T-helper 2 cell treated with Interferon-gamma antibody and Interleukin-4, amounts not matched to agents 100 ng/mL and 5 ng/mL, for 36 hours (primary cell): ENCODE measurements at regions not wholly inside any gene's neighbourhood (a gene's known extent, or its start where the extent isn't known, plus 50 kb on each side); places are given as distances from the start of the nearest gene placed in this dataset.
"Not testable (repeated sequence)": the region's sequence is repeated elsewhere in the genome, so short reads cannot be mapped to it uniquely, and the experiment has no call there.

Experiments used
- intact Hi-C: fragments of 100-400 bp; cut with micrococcal nuclease; formaldehyde crosslinking; loops from one replicate; pipeline ENCODE4 v1.15.1; 2023

DNA sequence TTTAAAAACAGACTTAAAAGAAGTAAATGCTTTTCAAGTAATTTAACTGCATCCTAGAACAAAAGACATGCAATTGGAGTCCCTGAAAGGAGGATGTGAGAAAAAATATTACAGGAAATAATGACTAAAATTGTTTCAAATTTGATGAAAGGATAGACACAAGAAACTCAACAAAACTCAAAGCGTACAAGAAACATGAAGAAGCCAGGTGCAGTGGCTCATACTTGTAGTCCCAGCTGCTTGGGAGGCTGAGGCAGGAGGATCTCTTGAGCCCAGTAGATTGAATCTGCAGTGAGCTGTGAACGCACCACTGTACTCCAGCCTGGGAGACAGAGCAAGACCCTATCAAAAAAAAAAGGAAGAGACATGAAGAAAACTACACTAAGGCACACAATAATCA, 118.1 kb upstream of the SLC39A10 start:
- intact Hi-C loops: loop anchor here (5.0 to 10.0 kb wide), 3 partner anchors 636 to 726 kb away; partner anchors contain the start of gene STK17B

DNA sequence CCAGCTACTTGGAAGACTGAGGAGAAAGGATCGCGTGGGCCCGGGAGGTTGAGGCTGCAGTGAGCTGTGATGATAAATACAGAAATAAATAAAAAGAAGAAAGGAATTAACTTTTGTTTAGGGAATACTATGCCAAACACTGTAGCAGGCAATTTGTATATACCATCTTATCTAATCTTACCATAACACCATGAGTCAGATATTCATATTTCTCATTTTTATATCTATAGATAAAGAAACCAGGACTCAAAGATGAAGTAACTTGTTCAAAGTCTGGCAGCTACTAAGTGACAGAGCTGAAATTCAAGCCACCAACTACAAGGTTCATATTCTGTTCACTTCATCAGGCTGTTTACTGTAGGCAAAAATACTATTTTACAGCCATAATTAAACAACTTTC, 119.2 kb upstream of the SLC39A10 start:
- intact Hi-C loops: loop anchor here (2.0 to 10.0 kb wide), 4 partner anchors 57 to 727 kb away; partner anchors contain the start of gene STK17B

DNA sequence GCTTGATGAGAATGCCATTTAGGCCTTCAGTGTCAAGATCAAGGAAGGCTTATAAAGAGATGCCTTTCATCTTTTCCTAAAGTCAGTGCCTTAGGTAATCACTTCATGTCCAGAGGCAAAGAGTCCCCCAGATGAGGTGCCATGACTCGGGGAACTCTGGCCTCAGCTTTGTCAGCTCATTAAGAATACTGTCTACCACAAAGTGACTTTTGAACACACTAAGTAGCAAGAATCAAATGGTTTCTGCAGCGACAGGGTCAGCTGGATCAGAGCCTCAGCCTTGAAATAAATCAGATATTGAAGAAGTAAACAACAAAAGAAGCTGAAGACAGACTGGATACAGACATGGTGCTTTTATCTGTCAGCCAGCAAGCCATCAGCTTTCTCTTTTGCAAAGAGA, 120.1 kb upstream of the SLC39A10 start:
- intact Hi-C loops: loop anchor here (1.0 to 10.0 kb wide), 8 partner anchors 7 to 728 kb away; partner anchors contain the start of gene STK17B

DNA sequence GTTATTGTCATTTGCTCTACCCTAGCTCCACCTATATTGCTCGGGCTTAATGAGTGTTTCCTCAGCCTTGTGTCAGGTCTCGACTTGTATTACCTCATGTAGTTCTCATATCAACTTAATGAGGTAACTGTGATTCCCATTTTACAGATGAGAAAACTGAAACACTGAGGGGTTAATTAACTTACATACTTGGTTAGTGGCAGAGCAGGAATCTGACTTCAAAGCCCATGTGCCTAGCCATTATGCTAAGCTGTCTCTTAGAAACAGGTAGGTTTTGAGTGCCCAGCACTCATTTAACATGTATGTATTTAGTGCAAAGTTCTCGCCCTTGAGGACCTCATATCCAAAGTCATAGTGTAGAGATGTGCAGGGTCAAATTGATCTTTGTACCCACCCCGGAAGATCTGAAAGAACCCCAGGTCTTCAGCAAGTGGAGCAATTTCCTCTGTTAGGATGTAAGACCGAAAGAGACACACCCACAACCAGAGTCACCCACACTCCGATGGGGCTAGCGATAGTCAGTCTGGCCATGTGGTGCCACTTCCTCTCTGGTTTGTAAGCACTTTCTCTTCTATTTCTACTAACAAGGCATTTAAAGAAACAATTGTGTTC, 121.0 kb upstream of the SLC39A10 start:
- intact Hi-C loops: loop anchor here (1.0 to 10.0 kb wide), 8 partner anchors 8 to 729 kb away; partner anchors contain the start of gene STK17B

DNA sequence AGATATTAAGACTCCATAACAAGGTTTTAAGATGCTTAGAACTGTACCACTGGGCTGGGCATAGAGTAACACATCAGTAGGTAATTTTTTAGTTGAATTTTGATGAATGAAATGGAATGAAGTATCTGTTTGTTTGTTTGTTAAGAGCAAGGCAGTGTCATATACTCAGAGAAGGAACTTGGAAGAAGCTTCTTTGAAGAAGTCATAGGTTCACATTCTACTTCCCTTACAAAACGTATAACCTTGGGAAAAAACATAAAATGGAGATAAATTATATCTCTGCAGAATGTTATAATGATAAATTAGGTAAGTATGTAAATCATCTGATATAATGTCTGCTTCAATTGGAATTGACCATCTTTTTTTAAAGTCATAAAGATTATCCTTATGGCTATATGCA, 122.1 kb upstream of the SLC39A10 start:
- intact Hi-C loops: loop anchor here (1.0 to 10.0 kb wide), 5 partner anchors 122 to 730 kb away; partner anchors contain the start of genes SLC39A10 and STK17B

DNA sequence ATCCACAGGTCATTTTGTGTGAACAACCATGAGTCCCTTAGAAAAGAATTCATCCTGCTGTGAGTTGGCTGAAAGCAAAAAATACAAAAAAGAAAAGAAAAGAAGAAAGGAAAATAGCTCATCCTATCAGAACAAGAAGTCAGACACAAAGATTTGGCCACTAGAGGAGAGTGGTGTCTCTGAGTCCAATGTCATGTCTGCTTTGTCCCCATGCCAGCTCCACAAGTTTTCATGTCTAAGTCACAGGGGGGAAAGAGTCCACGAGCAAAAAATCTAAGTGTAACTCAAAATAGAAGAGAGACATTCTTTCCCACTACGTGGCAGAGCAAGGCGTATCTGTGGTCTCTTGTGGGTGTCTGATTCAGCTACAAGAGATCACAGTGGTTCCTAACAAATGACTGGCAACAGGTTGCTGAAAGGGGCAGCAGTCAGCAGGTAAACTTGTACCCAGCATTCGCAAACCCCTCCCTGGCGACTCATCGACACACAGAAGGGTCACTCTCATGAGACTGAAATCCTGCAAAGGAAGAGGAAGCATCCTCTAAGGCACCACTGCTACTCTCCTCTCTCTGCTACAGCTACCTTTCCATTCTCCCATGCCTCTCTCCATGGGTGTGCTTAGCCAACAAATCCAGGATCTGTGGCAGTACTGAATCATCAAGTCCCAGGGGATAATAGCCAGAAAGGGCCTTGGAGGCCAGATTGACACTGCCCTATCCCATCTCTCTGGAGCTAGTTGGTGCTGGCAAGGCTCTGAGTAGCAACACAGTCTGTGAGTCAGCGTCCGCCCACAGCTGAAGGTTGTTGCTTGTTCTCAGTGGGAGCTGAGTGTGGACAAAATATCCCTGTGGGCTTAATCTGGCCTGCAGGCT, 123.0 kb upstream of the SLC39A10 start:
- intact Hi-C loops: loop anchor here (1.0 to 10.0 kb wide), 7 partner anchors 47 to 731 kb away; partner anchors contain the start of genes DNAH7, SLC39A10 and STK17B

DNA sequence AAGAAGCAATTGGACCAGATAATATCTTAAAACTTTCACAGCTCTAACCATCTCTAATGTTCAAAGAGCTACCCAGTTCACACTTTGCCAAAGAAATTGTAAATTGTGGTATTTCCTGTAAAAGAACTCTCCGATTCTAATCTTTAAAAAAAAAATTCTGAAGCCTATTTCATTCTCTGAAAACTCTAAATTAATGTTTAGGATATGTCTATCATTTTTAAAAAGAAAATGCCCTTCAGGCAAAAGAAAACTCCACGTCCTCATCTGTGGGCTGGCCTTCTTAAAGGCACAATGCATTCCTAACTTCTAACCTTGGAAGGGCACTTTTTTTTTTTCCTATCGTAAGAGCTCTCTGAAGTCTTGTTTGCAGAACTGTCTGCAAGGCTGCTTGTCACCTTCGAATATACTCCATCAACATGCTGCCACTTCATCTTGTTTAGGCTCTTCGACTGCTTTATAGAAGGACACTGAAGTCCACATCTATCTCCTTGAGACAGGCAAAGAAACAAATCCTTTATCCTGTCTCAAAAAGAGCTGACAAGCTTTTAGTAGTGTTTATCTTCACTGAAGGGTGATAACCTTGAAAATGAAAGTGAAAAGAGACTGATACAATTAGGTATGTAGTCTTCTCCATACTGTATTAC, 124.3 kb upstream of the SLC39A10 start:
- intact Hi-C loops: loop anchor here (2.0 to 10.0 kb wide), 6 partner anchors 46 to 732 kb away; partner anchors contain the start of genes DNAH7 and STK17B

DNA sequence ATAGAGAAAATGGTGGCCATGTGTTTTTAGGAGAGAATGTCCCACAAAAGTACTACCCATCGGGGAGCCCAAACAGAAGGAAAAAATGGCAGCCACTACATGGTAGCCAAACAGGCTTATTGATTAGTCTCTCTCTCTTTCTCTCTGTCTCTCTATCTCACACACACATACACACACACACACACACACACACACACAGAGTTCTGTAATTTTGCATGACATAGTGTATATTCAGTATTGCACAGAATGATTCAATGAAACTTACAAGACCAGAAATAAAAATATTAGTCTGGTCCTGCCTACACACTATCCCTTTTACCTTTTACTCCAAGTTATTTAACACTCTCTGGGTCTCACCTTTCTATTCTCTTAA, 124.8 kb upstream of the SLC39A10 start:
- intact Hi-C loops: loop anchor here (2.0 to 10.0 kb wide), 6 partner anchors 45 to 733 kb away; partner anchors contain the start of genes DNAH7 and STK17B

DNA sequence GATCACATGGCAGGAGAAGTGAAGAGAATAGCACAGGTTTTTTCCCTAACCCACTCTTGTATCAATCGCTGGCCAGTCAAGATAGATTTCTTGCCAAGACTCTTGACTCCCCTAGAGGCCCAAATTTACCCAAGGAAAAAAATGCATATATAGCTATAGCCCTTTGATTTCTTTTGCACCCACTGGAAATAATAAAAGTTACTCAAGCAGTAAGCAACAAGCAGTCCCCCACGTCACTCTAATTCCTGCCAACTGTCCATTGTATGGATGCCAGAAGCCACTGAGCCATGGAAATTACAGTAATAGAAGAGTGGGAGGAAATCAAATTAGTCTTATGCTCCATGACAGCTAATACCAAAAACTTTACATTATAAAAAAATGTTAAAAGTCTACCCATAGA, 125.3 kb upstream of the SLC39A10 start:
- intact Hi-C loops: loop anchor here (2.0 to 10.0 kb wide), 6 partner anchors 45 to 733 kb away; partner anchors contain the start of genes DNAH7 and STK17B

DNA sequence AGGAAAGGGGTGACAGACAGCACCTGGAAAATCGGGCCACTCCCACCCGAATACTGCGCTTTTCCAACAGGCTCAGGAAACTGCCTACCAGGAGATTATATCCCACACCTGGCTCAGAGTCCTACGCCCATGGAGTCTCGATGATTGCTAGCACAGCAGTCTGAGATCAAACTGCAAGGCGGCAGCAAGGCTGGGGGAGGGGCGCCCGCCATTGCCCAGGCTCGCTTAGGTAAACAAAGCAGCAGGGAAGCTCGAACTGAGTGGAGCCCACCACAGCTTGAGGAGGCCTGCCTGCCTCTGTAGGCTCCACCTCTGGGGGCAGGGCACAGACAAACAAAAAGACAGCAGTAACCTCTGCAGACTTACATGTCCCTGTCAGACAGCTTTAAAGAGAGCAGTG, 133.8 kb upstream of the SLC39A10 start:
- intact Hi-C loops: not testable (repeated sequence)

DNA sequence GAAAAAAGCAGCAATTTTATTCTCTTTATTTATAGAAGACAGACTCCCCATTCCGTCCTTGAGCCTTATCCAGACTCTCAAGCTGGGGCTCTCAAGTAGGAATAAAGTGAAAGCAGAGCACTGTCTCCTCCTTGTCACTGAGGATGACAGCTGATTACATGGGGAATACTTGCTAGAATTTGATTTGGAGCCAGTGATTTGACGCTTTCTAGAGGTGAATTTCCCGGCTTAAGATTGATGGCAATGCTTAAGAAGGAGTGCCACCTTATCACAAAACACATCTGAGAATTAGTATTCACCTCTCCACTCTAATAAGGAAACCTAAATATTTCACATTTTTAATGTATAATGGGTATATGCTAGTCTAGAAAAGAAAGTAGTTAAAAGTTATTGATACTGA, 135.4 kb upstream of the SLC39A10 start:
- intact Hi-C loops: no loop called here

DNA sequence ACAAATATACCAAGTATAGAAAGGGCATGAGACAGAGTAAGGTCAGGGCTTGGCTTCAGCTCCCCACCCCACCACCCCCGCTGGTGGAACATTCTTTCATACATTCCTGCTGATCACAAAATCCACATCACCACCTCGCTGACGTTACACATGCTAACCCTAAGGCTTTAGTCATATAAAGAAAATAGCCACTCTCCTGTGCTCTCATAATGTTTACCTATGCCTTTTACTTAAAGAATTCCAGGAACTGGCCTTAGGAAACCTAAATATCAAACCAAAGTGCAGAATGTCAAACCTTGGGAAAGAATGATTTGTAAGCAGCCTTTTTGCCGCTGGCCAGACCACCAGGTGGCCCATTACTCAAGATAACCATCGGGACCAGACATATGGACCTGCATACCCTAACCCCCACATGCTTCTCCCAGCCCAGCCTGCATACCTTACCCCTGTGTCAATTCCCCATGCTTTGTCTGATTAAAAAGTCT, 136.3 kb upstream of the SLC39A10 start:
- intact Hi-C loops: no loop called here

DNA sequence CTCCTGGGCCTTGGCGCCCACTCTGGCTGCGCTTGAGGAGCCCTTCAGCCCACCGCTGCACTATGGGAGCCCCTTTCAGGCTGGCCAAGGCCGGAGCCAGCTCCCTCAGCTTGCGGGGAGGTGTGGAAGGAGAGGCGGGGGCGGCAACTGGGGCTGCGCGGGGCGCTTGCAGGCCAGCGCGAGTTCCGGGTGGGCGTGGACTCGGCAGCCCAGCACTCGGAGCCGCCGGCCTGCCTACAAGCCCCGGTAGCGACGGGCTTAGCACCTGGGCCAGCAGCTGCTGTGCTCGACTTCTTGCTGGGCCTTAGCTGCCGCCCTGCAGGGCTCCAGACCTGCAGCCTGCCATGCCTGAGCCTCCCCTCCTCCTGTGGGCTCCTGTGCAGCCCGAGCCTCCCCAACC, 141.5 kb upstream of the SLC39A10 start:
- intact Hi-C loops: no loop called here

DNA sequence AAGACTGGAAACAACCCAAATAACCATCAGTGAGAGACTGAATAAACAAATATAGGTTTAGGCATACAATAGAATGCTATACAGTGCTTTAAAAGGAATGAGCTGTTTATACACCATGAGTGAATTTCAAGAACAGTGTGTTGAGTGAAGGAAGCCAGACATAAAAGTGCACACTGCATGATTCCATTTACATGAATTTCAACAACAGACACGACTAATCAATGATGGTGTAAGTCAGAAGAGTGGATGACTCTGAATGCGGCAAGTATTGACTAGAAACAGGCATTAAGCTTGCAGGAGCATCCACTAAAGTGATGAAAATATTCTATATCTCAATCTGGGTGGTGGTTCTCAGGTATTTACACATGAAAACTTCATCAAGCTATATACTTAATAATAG, 142.7 kb upstream of the SLC39A10 start:
- intact Hi-C loops: no loop called here

DNA sequence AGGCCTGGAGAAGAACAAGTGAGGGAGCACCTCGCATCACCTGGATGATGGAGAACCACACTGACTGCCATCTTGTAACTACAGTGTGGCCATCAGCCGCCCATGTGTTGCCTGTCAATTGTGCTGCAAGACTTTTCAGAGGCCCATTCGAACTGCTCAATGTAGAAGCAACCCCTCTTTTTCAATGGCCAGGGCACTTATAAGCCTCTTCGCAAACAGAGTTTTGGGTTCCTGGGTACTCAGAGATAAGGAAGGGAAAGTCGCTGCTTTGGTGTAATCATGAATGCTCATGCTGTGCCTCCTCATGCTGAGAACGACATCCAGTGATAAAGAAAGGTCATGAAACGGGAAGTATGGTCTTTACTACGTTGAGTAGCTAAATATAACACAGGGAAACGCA, 143.9 kb upstream of the SLC39A10 start:
- intact Hi-C loops: no loop called here

DNA sequence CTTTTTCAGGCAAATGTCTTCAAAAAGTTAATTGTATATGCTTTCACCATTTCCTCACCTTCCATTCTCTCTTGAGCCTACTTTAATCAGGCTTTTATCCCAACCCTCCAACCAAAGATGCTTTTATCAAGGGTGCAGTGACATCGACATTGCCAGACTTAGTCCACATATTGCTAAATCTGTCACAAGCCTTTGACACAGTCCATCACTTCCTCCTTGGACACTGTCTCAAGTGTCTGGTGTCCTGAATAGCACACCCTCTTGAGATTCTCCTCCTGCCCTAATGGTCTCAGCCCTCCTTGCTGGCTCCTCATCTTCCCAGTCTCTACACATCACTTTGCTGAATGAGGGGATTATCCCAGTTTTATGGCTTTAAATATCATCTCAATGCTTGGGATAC, 147.5 kb upstream of the SLC39A10 start:
- intact Hi-C loops: no loop called here

DNA sequence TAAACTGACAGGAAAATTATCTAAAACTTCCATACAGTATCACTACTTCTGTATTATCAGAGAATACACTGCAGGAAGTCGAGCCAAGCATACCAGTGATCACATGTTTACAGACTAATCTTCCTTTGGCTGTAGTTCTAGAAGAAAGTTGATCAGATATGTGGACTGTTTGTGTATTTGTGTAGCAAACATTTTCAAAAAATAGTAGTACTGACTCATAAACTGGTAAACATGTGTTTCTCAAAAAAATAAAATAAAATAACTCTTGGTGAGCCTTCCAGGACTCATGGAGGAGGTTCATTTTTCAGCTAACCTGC, 148.9 kb upstream of the SLC39A10 start:
- intact Hi-C loops: no loop called here

DNA sequence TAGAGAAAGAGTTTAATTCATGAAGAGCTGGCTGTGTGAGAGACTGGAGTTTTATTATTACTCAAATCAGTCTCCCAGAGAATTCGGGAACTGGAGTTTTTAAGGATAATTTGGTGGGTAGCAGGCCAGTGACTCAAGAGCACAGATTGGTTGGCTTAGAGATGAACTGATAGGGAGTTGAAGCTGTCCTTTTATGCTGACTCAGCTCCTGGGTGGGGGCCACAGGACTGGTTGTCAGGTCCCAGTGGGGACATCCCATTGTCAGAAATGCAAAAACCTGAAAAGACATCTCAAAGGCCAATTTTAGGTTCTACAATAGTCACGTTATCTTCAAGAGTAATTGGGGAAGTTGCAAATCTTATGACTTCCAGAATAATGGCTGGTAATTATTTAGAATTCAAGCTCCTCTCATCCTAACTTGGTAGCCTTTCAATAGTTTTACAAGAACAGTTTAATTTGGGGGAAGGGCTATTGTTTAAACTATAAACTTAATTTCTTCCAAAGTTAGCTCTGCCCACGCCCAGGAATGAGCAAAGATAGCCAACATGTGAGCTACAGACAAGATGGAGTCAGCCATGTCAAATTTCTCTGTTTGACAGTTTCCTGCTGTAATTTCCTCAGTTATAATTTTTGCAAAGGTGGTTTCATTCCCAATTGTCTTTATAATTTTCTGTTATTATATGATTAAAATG, 149.4 kb upstream of the SLC39A10 start:
- intact Hi-C loops: no loop called here

DNA sequence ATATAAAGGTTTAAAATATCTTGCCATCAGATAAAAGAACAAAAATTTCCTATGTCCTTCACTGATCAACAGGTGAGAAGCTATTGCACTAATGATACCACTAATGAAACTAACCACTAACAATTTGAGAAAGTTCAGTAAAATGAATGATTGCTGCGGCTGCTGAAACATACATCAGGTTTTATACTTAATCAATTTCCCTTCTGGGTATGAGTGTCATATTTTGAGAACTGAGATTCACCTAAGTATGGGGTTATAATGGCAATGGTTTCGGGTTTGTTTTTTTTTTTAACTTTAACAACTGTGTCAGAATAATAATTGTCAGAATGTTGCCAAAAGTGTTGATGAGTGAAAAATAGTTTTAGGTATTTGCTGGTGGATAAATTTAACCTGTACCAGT, 151.3 kb upstream of the SLC39A10 start:
- intact Hi-C loops: no loop called here

DNA sequence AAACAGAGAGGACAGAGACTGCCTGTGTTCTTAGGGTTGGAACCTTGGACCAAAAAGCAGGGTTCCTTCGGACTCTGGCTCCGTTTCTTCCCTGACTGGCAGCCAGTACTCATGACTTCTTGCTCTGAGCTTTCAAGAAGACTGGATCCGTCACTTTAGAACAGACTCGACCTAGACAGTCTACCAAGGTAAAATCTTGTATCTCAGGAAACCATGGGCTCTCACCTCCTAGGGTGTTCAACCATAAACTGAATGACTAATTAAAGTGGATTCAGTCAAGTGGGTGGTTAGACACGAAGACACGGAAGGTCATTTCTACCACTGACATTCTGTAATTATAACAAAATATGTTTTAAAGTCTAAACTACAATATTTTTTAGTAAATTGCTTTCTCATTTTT, 153.8 kb upstream of the SLC39A10 start:
- intact Hi-C loops: no loop called here

DNA sequence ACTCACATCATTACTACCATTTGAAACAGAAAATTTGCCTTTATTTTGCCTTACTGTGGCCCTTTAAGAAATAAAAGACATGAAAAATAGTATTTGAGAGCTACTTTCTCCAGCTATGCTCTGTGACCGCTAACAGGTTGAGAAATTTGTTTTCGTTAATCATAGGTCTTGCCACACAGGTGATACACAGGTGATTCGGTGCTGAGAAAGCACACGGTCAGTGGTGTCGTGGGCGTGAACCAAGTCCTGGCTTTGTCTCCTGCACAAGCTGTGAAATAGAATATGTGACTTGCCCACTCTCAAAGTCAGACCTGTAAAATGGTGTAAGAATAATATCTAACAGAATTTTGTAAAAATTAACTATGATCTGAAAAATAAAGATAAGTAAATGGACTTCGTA, 155.3 kb upstream of the SLC39A10 start:
- intact Hi-C loops: no loop called here
